TTC549 (cell line): ENCODE measurements at regions not wholly inside any gene's neighbourhood (a gene's known extent, or its start where the extent isn't known, plus 50 kb on each side); places are given as distances from the start of the nearest gene placed in this dataset.

Experiments used
- FAIRE-seq: peaks from 2 replicates; lab custom pipeline; 2012; peaks lifted over from hg19 to GRCh38; lab: Jason Lieb, UNC

GRCh38 chr7:17485904-17486303 is 187.5 kb downstream of the AHR start:
- FAIRE-seq = no peak

DNA sequence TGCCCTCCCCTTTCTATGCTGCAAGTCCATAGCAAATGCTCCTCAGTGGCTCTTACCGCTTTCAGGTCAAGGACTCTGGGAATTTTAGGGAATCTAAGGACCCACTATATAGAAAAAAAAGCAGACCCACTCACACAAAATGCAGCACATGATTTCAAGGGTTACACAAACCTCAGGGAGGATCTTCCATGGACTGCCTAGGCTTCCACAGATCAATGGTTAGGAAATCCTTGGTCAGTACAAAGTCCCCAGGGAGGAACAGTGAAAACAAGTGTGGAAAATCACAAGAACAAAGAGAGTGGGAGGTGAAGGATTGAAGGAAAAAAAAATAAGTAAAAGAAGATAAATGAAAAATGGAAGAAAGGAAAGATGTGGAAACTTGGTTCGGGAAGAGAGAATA is 188.4 kb downstream of the AHR start:
- FAIRE-seq = no peak

- FAIRE-seq = no peak
Observed at GRCh38 chr7:17487343-17487742, 188.9 kb downstream of the AHR start.

- FAIRE-seq = no peak
Observed at GRCh38 chr7:17488829-17489228, 190.4 kb downstream of the AHR start.

- FAIRE-seq = no peak
Observed at GRCh38 chr7:17489961-17490360, 191.5 kb downstream of the AHR start.

DNA sequence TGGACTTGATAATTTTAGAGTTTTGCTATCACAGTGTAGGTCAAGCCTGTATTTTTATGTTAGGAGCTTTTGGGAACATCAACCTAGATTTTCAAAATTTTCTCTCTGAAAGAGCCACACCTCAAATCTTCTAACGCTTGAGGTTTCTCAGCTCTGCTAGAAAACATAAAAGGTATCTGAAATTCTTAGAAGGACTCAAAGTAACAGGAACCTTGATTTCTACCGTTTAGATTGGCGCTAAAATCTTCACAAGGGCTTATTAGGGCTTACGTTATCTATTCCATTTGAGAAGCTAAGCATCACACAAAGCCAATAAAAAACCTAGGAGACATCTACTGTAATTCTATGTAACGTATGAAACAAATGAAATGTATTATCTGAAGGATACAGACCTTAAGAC is 192.4 kb downstream of the AHR start:
- no peak for FAIRE-seq

DNA sequence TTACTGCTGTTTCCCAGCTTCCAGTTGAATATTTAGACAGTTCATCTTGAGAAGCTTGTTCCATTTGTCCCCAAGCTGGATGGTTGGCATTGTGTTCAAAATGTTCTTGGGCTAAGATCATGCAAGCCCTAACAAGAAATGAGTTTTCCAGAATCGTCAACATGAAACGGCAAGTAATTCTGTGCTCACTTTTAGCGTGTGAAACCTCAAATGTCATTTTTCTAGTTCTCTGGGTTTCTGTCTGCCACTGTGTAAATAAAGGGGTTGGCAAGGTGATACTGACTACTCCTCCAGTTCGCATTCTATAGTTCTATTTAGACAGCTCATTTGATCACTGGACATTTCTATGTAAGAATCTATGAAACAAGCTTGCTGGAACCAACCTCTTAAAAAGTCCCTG is 194.0 kb downstream of the AHR start:
- no peak for FAIRE-seq

DNA sequence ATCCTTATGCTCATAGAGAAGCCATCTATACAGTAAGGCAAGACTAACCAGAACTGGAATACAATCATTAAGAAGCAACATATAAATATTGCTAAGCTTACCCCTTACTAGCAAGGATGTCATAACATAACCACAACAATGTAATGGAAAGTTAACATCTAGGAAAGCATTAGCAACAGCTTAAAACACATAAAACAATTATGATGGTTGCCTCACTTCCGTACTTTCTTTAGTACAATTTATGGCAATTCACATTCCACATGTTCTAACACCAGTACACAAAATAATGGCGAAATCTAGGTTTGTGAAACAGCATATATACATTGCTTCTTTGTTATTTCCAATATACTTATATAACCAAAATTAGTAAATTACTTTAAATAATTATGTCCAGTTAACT is 195.0 kb downstream of the AHR start:
- no peak for FAIRE-seq

DNA sequence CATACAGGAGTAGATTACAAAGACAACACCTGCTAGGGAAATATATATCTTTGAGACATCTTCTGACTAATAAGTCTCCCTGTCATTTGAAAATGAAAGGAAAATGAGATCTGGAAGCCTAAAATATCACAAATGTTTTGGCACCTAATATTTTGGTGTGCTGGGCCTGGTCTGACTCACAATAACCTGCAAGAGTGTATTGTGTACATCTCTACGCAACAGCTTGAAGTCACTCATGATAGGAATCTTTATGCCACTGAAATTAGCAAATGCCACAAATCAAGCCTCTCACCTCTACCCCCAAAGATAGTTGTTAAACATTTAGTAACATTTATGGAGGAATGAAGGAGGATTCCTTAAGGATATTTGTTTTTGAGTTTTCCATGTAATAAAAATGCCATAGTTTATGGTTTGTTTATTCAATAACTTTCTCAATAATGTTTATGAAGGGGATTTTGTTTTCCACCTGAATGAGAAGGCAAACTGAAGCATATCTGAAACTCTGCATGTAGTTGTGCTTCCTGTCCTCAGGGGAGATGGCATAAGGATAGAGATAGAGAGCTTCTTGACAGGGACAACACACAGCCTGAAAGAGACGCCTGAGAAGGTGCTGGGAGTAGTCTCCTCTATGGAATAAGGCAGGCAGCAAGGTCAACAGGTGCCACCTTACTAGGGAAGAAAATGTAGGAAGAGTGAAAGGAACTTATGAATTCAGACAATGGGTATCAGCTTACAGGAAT is 197.4 kb downstream of the AHR start:
- FAIRE-seq = no peak

DNA sequence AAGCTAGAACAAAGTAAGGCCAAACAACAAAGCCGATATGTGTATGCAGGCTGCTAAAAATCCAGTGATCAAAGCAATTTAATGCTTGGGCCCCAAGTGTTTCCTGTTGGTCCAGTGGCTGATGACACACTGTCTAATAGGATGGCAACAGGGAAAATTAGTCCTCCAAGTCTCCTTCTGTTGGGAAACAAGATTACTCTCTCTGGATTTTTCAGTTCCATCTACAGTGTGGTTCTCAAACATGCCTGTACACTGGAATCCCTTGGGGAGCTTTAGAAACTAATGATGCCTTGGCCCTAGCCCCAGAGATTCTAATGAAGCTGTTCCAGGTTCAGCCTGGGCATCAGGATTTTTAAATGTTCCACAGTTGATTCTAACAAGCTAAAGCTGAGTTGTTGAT is 198.7 kb downstream of the AHR start:
- no peak for FAIRE-seq

- no peak for FAIRE-seq
Observed at GRCh38 chr7:17497549-17498167, 199.2 kb downstream of the AHR start.

DNA sequence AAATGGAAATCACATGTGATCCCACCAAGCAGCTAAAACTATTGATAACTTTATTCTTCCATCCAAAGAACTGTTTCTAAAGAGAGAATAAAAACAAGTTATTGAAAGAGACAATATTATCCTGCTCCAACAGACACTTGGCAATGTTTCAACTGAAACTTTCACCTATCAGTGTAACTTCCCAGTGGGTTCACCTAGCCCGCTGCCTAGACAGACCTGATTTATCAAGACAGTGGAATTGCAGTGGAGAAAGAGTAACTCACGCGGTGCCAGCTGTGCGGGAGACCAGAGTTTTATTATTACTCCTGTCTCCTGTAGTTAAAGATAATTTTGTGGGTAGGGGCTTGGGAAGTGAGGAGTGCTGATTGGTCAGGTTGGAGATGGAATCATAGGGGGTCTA is 199.8 kb downstream of the AHR start:
- no peak for FAIRE-seq

DNA sequence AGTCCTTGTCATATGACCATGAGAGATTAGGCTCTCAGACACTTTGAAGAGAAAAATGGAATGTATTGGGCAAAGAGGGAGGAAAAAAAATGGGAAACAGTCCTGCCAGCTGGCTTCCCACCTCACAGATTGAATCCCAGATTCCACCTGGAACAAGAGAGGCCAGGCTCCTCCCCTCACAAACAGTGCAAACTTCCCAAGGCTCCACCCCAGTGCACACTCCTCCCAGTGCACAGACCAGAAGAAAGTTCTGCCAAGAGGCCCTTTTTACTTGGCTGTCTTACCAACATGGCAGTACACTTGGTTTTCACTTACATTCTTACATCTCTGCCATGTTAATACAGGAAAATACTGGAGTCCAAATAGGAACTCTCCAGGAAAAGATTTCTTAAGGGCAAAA is 202.3 kb downstream of the AHR start:
- FAIRE-seq = no peak

- FAIRE-seq = no peak
Observed at GRCh38 chr7:17501441-17502212, 203.2 kb downstream of the AHR start.

DNA sequence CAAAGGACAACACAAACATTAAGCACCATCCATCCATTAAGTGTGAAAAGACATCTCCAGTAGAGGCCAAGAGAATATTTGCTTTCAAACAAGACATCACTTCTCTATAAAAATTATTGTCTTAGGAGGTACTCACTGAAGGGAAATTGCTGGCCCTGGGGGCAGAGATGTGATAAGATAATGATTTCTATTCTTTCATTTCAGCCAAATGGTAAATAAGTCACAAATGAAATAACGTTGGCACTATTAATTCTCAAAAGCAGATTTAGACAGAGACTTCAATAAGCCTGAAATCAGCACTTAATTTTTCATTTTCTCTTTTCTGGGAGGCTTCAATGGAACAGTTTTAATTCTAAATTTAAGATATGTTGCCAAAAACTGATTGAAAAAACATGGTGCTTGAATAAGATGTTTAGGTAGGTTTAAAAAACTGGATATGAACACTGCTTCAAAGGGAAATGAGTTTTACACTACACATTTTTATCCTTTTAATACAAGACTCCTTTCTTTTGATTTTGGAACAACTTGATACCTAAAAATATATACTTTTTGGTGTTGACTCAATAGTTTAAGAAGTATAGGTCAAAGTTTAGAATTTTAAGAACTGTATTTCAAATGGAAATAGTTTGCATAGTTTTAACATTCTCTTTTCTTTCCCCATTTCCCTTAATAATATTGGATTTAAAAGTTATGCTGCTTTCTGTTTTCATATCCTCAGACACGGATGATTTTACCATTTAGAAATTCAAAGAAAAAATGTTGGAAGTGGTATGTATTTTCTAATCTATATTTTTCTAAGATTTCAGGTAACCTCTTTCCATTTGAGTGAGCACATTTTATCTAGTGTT is 204.0 kb downstream of the AHR start:
- no peak for FAIRE-seq

GRCh38 chr7:17506095-17506494 is 207.6 kb downstream of the AHR start:
- no peak for FAIRE-seq

- no peak for FAIRE-seq
Observed at GRCh38 chr7:17506596-17506995, 208.1 kb downstream of the AHR start.

DNA sequence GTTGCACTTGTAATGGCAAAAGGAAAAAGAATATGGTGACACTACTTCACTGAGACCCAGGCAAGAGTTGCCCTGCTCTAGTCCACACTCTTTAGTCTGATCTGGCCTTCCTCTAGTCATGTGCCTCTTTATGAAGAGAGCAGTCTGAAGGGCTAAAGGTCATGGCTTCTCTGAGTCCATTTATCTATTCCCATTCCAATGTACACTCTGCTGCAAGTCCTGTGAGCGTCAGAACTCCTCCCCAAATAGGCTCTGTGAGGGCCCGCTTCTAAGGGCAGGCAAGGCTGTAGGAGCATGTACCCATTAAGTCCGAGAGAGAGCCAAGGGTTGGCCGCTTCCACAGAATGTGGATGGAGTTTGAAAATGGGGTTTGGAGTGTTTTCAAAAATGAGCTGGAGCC is 209.3 kb downstream of the AHR start:
- no peak for FAIRE-seq

DNA sequence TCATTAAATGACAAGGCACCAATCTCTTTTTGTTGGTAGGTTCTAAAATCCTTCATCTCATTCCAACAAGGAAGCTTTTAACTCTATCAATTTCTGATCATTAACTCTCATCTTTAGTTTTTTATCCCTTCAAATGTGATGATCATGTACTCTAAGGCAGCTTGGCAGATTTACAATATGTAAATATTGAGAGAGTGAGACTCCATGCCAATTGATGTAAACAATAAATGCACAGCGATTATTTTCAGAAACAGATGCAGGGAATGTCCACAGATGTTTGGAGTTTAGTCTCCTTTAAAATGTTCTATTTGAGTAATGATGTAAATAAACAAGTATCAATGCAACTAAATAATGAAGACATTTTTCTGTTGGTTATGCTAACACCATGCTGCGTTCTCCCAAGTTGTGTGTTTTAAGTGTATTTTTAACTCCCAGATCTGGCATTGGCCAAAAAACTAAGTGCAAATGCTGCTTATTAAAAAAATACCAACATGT is 213.8 kb downstream of the AHR start:
- FAIRE-seq = no peak

- FAIRE-seq = no peak
Observed at GRCh38 chr7:17516771-17517170, 218.3 kb downstream of the AHR start.

- no peak for FAIRE-seq
Observed at GRCh38 chr7:17520941-17521340, 222.5 kb downstream of the AHR start.

GRCh38 chr7:17521437-17521836 is 223.0 kb downstream of the AHR start:
- FAIRE-seq = no peak
